ENCODE measurements at regions not wholly inside any gene's neighbourhood (a gene's known extent, or its start where the extent isn't known, plus 50 kb on each side); places are given as distances from the start of the nearest gene placed in this dataset.

- TF ChIP-seq POLR2A (IDR thresholded peaks at IDR 0.05): no peak
- no peak for TF ChIP-seq CTCF (IDR thresholded peaks at IDR 0.05)
- H3K4me3 ChIP-seq (ENCODE audit: low read depth, poor library complexity, severe bottlenecking): no peak overlapping the region
- no peak for DNase-seq (ENCODE audit: low spot score in 2 of 2)
- 82% methylated on average over 6 of the region's 6 CpGs for WGBS, 2 donors
- intact Hi-C loops (cut with DNase I; ENCODE audit: low total_unique reads): no loop called here
Observed at GRCh38 chr9:120261419-120261818, 318.5 kb downstream of the CDK5RAP2 start.

GRCh38 chr9:120259100-120259499, 320.9 kb downstream of the CDK5RAP2 start:
- WGBS, 2 donors: 90 to 100% methylated on average over 1 of the region's 1 CpG
- TF ChIP-seq POLR2A (IDR thresholded peaks at IDR 0.05) (no peak), CTCF (IDR thresholded peaks at IDR 0.05) (no peak)
- no peak for DNase-seq (ENCODE audit: low spot score in 2 of 2)
- H3K4me3 ChIP-seq (ENCODE audit: low read depth, poor library complexity, severe bottlenecking): no peak overlapping the region
- intact Hi-C loops (cut with DNase I; ENCODE audit: low total_unique reads): no loop called here

GRCh38 chr9:120258096-120258495, 321.9 kb downstream of the CDK5RAP2 start:
- no peak overlapping the region for H3K4me3 ChIP-seq (ENCODE audit: low read depth, poor library complexity, severe bottlenecking)
- no peak for TF ChIP-seq CTCF (IDR thresholded peaks at IDR 0.05)
- TF ChIP-seq POLR2A (IDR thresholded peaks at IDR 0.05): no peak
- 48 to 50% methylated on average over 3 of the region's 3 CpGs for WGBS, 2 donors
- intact Hi-C loops (cut with DNase I; ENCODE audit: low total_unique reads): no loop called here
- no peak for DNase-seq (ENCODE audit: low spot score in 2 of 2)

GRCh38 chr9:120257483-120257882, 322.5 kb downstream of the CDK5RAP2 start:
- intact Hi-C loops (cut with DNase I; ENCODE audit: low total_unique reads): no loop called here
- DNase-seq (ENCODE audit: low spot score in 2 of 2): no peak
- 60 to 63% methylated on average over 6 of the region's 6 CpGs for WGBS, 2 donors
- TF ChIP-seq CTCF (IDR thresholded peaks at IDR 0.05) (no peak), POLR2A (IDR thresholded peaks at IDR 0.05) (no peak)
- no peak overlapping the region for H3K4me3 ChIP-seq (ENCODE audit: low read depth, poor library complexity, severe bottlenecking)

- DNase-seq (ENCODE audit: low spot score in 2 of 2): no peak
- intact Hi-C loops (cut with DNase I; ENCODE audit: low total_unique reads): no loop called here
- no peak for TF ChIP-seq POLR2A (IDR thresholded peaks at IDR 0.05)
- TF ChIP-seq CTCF (IDR thresholded peaks at IDR 0.05): no peak
- H3K4me3 ChIP-seq (ENCODE audit: low read depth, poor library complexity, severe bottlenecking): no peak overlapping the region
Observed at GRCh38 chr9:120256146-120256545, 323.8 kb downstream of the CDK5RAP2 start.

GRCh38 chr9:120252248-120252647, 327.7 kb downstream of the CDK5RAP2 start:
- no peak overlapping the region for H3K4me3 ChIP-seq (ENCODE audit: low read depth, poor library complexity, severe bottlenecking)
- no peak for TF ChIP-seq CTCF (IDR thresholded peaks at IDR 0.05)
- TF ChIP-seq POLR2A (IDR thresholded peaks at IDR 0.05): no peak
- 18 to 27% methylated on average over 2 of the region's 2 CpGs for WGBS, 2 donors
- intact Hi-C loops (cut with DNase I; ENCODE audit: low total_unique reads): no loop called here
- DNase-seq (ENCODE audit: low spot score in 2 of 2): no peak

All from lower leg skin (tissue), 4 donors.